ENCODE measurements at regions not wholly inside any gene's neighbourhood (a gene's known extent, or its start where the extent isn't known, plus 50 kb on each side); places are given as distances from the start of the nearest gene placed in this dataset.

GRCh38 chr4:136768925-136769275 lies 763.4 kb downstream of the PCDH18 start:
- no peaks in the 10 kb centered on the region for H3K36me3 ChIP-seq (ENCODE audit: control insufficient read depth in 2 of 2, insufficient read depth in 1 of 2, low read length in 2 of 2)
- TF ChIP-seq ZNF112 (tag by site-specific recombination; IDR thresholded peaks at IDR 0.05) (no peak), SP7 (tag by site-specific recombination; IDR thresholded peaks at IDR 0.05) (no peak), ZNF510 (tag by site-specific recombination; IDR thresholded peaks at IDR 0.05; ENCODE audit: insufficient replicate concordance) (no peak), ZBTB49 (tag by site-specific recombination; IDR thresholded peaks at IDR 0.05; ENCODE audit: low read depth) (no peak), OSR2 (tag by site-specific recombination; IDR thresholded peaks at IDR 0.05) (no peak), WT1 (tag by site-specific recombination; IDR thresholded peaks at IDR 0.05) (no peak), ZNF335 (tag by site-specific recombination; conservative IDR thresholded peaks at IDR 0.05) (no peak), REPIN1 (tag by site-specific recombination; IDR thresholded peaks at IDR 0.05; ENCODE audit: low read depth) (no peak), GLIS1 (tag by site-specific recombination; IDR thresholded peaks at IDR 0.05) (no peak), ZNF157 (tag by site-specific recombination; IDR thresholded peaks at IDR 0.05) (no peak), ZNF214 (tag by site-specific recombination; IDR thresholded peaks at IDR 0.05; ENCODE audit: borderline replicate concordance) (no peak), ZNF518A (tag by site-specific recombination; conservative IDR thresholded peaks at IDR 0.05; ENCODE audit: low read depth) (no peak), TSHZ1 (tag by site-specific recombination; IDR thresholded peaks at IDR 0.05; ENCODE audit: borderline replicate concordance) (no peak), GFI1B (tag by site-specific recombination; IDR thresholded peaks at IDR 0.05) (no peak), ZFP69B (tag by site-specific recombination; IDR thresholded peaks at IDR 0.05) (no peak), ZNF514 (tag by site-specific recombination; IDR thresholded peaks at IDR 0.05) (no peak), ZNF548 (tag by site-specific recombination; IDR thresholded peaks at IDR 0.05) (no peak), SP3 (tag by site-specific recombination; IDR thresholded peaks at IDR 0.05) (no peak)

More at GRCh38 chr4:136768925-136769275, 763.4 kb downstream of the PCDH18 start:
- no peaks in the 10 kb centered on the region for H3K4me1 ChIP-seq (ENCODE audit: control insufficient read depth, insufficient read depth, low read length)
- H3K9me3 ChIP-seq (ENCODE audit: control insufficient read depth, insufficient read depth, low read depth, low read length), result no peaks in the 10 kb centered on the region
- ChIA-PET POLR2A (no interaction called here), CTCF (no interaction called here)
- no peak overlapping the region for H3K27ac ChIP-seq (ENCODE audit: extremely low read depth, low read depth, low read length)
- H3K4me3 ChIP-seq (ENCODE audit: low read depth, low read length), result no peak overlapping the region
